PC-3 (cell line): ENCODE measurements at regions not wholly inside any gene's neighbourhood (a gene's known extent, or its start where the extent isn't known, plus 50 kb on each side); places are given as distances from the start of the nearest gene placed in this dataset.

Source experiments
- ATAC-seq: fragments of 200-7000 bp; cut with Tn5 transposase; 2 replicates; pipeline ENCODE4 v1.9.1; 2020; ENCODE audit warnings: mild to moderate bottlenecking, moderate library complexity
- BruUV-seq: library from RNA; stranded (reverse); fragments of 400-500 nt; replicated peaks from 2 replicates; lab custom pipeline; 2021; lab: Mats Ljungman, UMichigan
- CTCF ChIA-PET: fragments of 300-600 bp; sonication (Branson Sonifier 250); formaldehyde crosslinking; loops from one replicate; lab custom pipeline; 2022; ENCODE audit warnings: antibody characterized with exemption; lab: Charles Lee
- POLR2A ChIA-PET: fragments of 300-600 bp; sonication (Branson Sonifier 250); formaldehyde crosslinking; loops from one replicate; lab custom pipeline; 2022; ENCODE audit warnings: antibody characterized with exemption; ENCODE audit not compliant: unreplicated experiment; lab: Charles Lee
- DNase-seq: peaks from one replicate; pipeline ENCODE4 v3.0.0-alpha.2; 2015
- H2AFZ ChIP-seq: fragments of 300-600 bp; sonication (generic); 2 replicates; pipeline ENCODE4 v1.6.0; 2016; ENCODE audit warnings: antibody characterized with exemption, low read length
- H3F3A ChIP-seq: fragments of 300-600 bp; sonication (generic); one replicate; pipeline ENCODE4 v1.6.0; 2017; ENCODE audit warnings: antibody characterized with exemption, low read length, control low read depth, mild to moderate bottlenecking; ENCODE audit not compliant: unreplicated experiment
- H3K27ac ChIP-seq: fragments of 300-600 bp; sonication (generic); 2 replicates; pipeline ENCODE4 v1.5.1; 2016; ENCODE audit warnings: mild to moderate bottlenecking, low read length
- H3K27me3 ChIP-seq: fragments of 300-600 bp; sonication (generic); 2 replicates; pipeline ENCODE4 v1.6.1; 2016; ENCODE audit warnings: low read length, mixed read lengths
- H3K36me3 ChIP-seq: fragments of 300-600 bp; sonication (generic); 2 replicates; pipeline ENCODE4 v1.6.1; 2016; ENCODE audit warnings: low read depth, mixed run types, low read length, mixed read lengths
- H3K4me1 ChIP-seq: fragments of 300-600 bp; sonication (generic); 2 replicates; pipeline ENCODE4 v1.5.1; 2016; ENCODE audit warnings: low read length; ENCODE audit not compliant: insufficient read depth
- H3K4me2 ChIP-seq: fragments of 300-600 bp; sonication (generic); 2 replicates; pipeline ENCODE4 v1.6.0; 2016; ENCODE audit warnings: low read length
- H3K4me3 ChIP-seq: fragments of 300-600 bp; sonication (generic); 2 replicates; pipeline ENCODE4 v1.5.1; 2016; ENCODE audit warnings: mild to moderate bottlenecking, low read length, mixed read lengths
- H3K79me2 ChIP-seq: fragments of 300-600 bp; sonication (generic); 2 replicates; pipeline ENCODE4 v1.6.1; 2017; ENCODE audit warnings: low read length, mixed read lengths
- H3K9ac ChIP-seq: fragments of 300-600 bp; sonication (generic); 2 replicates; pipeline ENCODE4 v1.6.0; 2016; ENCODE audit warnings: mild to moderate bottlenecking, low read length
- H3K9me2 ChIP-seq: fragments of 300-600 bp; sonication (generic); replicated peaks from 2 replicates; pipeline ENCODE4 v1.6.1; 2016; ENCODE audit warnings: mixed run types, low read length, mixed read lengths
- H3K9me3 ChIP-seq: fragments of 300-600 bp; sonication (generic); 2 replicates; pipeline ENCODE4 v1.6.1; 2016; ENCODE audit warnings: low read length, mixed read lengths
- H4K20me1 ChIP-seq: fragments of 300-600 bp; sonication (generic); 2 replicates; pipeline ENCODE4 v1.6.1; 2016; ENCODE audit warnings: low read length, mixed read lengths
- CTCF ChIP-seq: fragments of 300-600 bp; sonication (generic); conservative IDR thresholded peaks from 2 replicates; pipeline ENCODE4 v1.5.1; 2017; ENCODE audit warnings: antibody characterized with exemption, low read depth, mild to moderate bottlenecking, low read length
- EZH2 ChIP-seq: fragments of 300-600 bp; sonication (generic); IDR thresholded peaks from one replicate; pipeline ENCODE4 v1.6.1; 2017; ENCODE audit warnings: antibody characterized with exemption, mild to moderate bottlenecking, low read length; ENCODE audit not compliant: unreplicated experiment
- EZH2phosphoT487 ChIP-seq: fragments of 300-600 bp; sonication (generic); IDR thresholded peaks from 2 replicates; pipeline ENCODE4 v1.6.1; 2018; ENCODE audit warnings: mild to moderate bottlenecking, antibody characterized with exemption, low read length, borderline replicate concordance
- intact Hi-C: fragments of 100-400 bp; cut with micrococcal nuclease; formaldehyde crosslinking; loops from 2 replicates; pipeline ENCODE4 v1.9.0; 2023

DNA sequence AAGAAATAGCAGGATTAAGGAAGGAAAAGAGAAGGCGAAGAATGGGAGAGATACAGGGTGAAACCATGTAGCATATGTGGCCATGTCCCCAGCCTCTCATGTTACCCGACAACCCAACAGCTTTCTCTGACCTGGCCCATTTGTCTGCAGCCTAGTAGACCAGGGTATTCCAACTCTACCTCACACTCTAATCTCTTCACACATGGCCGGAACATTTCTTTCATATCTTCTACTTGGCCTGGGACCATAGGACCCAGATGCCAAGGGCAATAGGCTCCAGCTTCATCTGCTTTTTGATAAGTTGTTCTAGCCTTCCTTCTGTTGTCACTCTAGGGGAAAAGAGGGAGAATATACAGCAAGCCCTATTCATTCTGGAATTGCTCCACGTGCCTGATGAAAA is 95.0 kb upstream of the DPT start:
- ATAC-seq (no peak), DNase-seq (no peak)
- Histone ChIP-seq H3K4me1 (peaks cover 7% of the 10 kb centered on the region; the same call in 1 of the 2 replicates), H3F3A (no peaks in the 10 kb centered on the region), H2AFZ (no peak overlapping the region), H3K9me3 (no peaks in the 10 kb centered on the region), H3K9ac (no peak overlapping the region), H4K20me1 (no peaks in the 10 kb centered on the region), H3K79me2 (no peaks in the 10 kb centered on the region), H3K4me2 (no peak overlapping the region), H3K4me3 (no peak overlapping the region), H3K9me2 (no peaks in the 10 kb centered on the region), H3K36me3 (no peaks in the 10 kb centered on the region), H3K27ac (no peak overlapping the region), H3K27me3 (no peaks in the 10 kb centered on the region)
- intact Hi-C loops = no loop called here
- CTCF ChIA-PET = no interaction called here
- TF ChIP-seq CTCF (no peak), EZH2 (no peak), EZH2phosphoT487 (no peak)
- no TSS peak for BruUV-seq
- POLR2A ChIA-PET = no interaction called here

DNA sequence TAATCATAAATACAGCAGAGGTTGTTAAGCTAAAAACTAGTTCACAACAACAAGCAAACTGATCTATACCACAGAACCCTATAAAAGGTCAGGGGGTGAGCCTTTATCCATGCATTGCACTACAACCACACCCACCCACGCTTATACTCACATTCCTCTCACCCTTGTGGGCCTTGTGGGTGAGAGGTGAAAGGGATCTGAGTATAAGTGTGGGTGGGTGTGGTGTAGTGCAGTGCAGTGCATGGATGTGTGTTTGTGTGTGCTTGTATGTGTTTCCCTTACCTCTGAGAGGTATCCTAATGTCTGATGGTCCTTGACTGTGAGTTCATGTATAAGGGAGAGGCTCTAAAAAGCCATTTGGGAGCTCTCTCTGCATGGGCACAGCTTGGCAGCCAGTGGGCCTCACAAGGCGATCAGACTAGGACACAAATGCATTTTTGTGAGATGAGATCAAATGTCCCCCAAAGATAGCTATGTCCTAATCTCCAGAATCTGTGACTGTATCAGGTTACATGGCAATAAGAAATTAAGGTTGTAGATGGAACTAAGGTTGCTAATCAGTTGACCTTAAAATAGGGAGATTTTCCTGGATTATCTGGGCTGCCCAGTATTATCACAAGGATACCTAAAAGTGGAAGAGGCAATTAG is 95.5 kb upstream of the DPT start:
- Histone ChIP-seq H3K27me3 (no peaks in the 10 kb centered on the region), H3K9ac (no peak overlapping the region), H3K9me3 (no peaks in the 10 kb centered on the region), H3K36me3 (no peaks in the 10 kb centered on the region), H3K9me2 (no peaks in the 10 kb centered on the region), H2AFZ (no peak overlapping the region), H3K4me2 (no peak overlapping the region), H3K4me3 (no peak overlapping the region), H3K27ac (no peak overlapping the region), H3K79me2 (no peaks in the 10 kb centered on the region), H4K20me1 (no peaks in the 10 kb centered on the region), H3K4me1 (peaks cover 7% of the 10 kb centered on the region; the same call in 1 of the 2 replicates), H3F3A (no peaks in the 10 kb centered on the region)
- no TSS peak for BruUV-seq
- TF ChIP-seq EZH2phosphoT487 (no peak), CTCF (no peak), EZH2 (no peak)
- ChIA-PET CTCF (no interaction called here), POLR2A (no interaction called here)
- ATAC-seq = no peak
- intact Hi-C loops = no loop called here
- no peak for DNase-seq

DNA sequence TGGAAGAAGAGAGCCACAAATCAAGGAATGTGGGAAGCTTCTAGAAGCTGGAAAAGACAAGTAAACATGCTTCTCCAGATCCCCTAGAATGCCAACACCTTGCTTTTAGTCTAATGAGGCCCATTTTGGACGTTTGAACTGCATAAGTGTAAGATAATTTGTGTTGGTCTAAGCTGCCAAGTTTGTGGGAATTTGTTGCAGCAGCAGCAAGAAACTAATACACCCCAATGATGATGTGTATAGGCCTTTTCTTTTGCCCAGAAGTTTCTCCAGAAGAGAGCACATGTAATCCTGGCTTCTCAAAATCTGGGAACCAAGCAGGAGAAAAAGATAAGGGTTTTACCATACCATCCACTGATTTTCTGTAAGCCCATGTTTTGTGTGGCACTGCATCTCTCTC is 96.1 kb upstream of the DPT start:
- ATAC-seq = no peak
- ChIA-PET POLR2A (no interaction called here), CTCF (no interaction called here)
- no peak overlapping the region for H3K27ac ChIP-seq
- H4K20me1 ChIP-seq = no peaks in the 10 kb centered on the region
- no peak overlapping the region for H3K4me2 ChIP-seq
- intact Hi-C loops = no loop called here
- no peaks in the 10 kb centered on the region for H3K9me3 ChIP-seq
- H3F3A ChIP-seq = no peaks in the 10 kb centered on the region
- H3K27me3 ChIP-seq = no peaks in the 10 kb centered on the region
- TF ChIP-seq CTCF (no peak), EZH2 (no peak), EZH2phosphoT487 (no peak)
- H3K9ac ChIP-seq = no peak overlapping the region
- H3K9me2 ChIP-seq = no peaks in the 10 kb centered on the region
- H3K4me1 ChIP-seq = peaks cover 7% of the 10 kb centered on the region; the same call in 1 of the 2 replicates
- H3K4me3 ChIP-seq = no peak overlapping the region
- no peak overlapping the region for H2AFZ ChIP-seq
- H3K36me3 ChIP-seq = no peaks in the 10 kb centered on the region
- no peaks in the 10 kb centered on the region for H3K79me2 ChIP-seq
- no TSS peak for BruUV-seq
- DNase-seq = no peak
